PC-3 (cell line): ENCODE measurements at regions not wholly inside any gene's neighbourhood (a gene's known extent, or its start where the extent isn't known, plus 50 kb on each side); places are given as distances from the start of the nearest gene placed in this dataset.

Experiments used
- ATAC-seq: fragments of 200-7000 bp; cut with Tn5 transposase; 2 replicates; pipeline ENCODE4 v1.9.1; 2020; ENCODE audit warnings: mild to moderate bottlenecking, moderate library complexity
- BruUV-seq: library from RNA; stranded (reverse); fragments of 400-500 nt; replicated peaks from 2 replicates; lab custom pipeline; 2021; lab: Mats Ljungman, UMichigan
- CTCF ChIA-PET: fragments of 300-600 bp; sonication (Branson Sonifier 250); formaldehyde crosslinking; loops from one replicate; lab custom pipeline; 2022; ENCODE audit warnings: antibody characterized with exemption; lab: Charles Lee
- POLR2A ChIA-PET: fragments of 300-600 bp; sonication (Branson Sonifier 250); formaldehyde crosslinking; loops from one replicate; lab custom pipeline; 2022; ENCODE audit warnings: antibody characterized with exemption; ENCODE audit not compliant: unreplicated experiment; lab: Charles Lee
- DNase-seq: peaks from one replicate; pipeline ENCODE4 v3.0.0-alpha.2; 2015
- H2AFZ ChIP-seq: fragments of 300-600 bp; sonication (generic); 2 replicates; pipeline ENCODE4 v1.6.0; 2016; ENCODE audit warnings: antibody characterized with exemption, low read length
- H3F3A ChIP-seq: fragments of 300-600 bp; sonication (generic); one replicate; pipeline ENCODE4 v1.6.0; 2017; ENCODE audit warnings: antibody characterized with exemption, low read length, control low read depth, mild to moderate bottlenecking; ENCODE audit not compliant: unreplicated experiment
- H3K27ac ChIP-seq: fragments of 300-600 bp; sonication (generic); 2 replicates; pipeline ENCODE4 v1.5.1; 2016; ENCODE audit warnings: mild to moderate bottlenecking, low read length
- H3K27me3 ChIP-seq: fragments of 300-600 bp; sonication (generic); 2 replicates; pipeline ENCODE4 v1.6.1; 2016; ENCODE audit warnings: low read length, mixed read lengths
- H3K36me3 ChIP-seq: fragments of 300-600 bp; sonication (generic); 2 replicates; pipeline ENCODE4 v1.6.1; 2016; ENCODE audit warnings: low read depth, mixed run types, low read length, mixed read lengths
- H3K4me1 ChIP-seq: fragments of 300-600 bp; sonication (generic); 2 replicates; pipeline ENCODE4 v1.5.1; 2016; ENCODE audit warnings: low read length; ENCODE audit not compliant: insufficient read depth
- H3K4me2 ChIP-seq: fragments of 300-600 bp; sonication (generic); 2 replicates; pipeline ENCODE4 v1.6.0; 2016; ENCODE audit warnings: low read length
- H3K4me3 ChIP-seq: fragments of 300-600 bp; sonication (generic); 2 replicates; pipeline ENCODE4 v1.5.1; 2016; ENCODE audit warnings: mild to moderate bottlenecking, low read length, mixed read lengths
- H3K79me2 ChIP-seq: fragments of 300-600 bp; sonication (generic); 2 replicates; pipeline ENCODE4 v1.6.1; 2017; ENCODE audit warnings: low read length, mixed read lengths
- H3K9ac ChIP-seq: fragments of 300-600 bp; sonication (generic); 2 replicates; pipeline ENCODE4 v1.6.0; 2016; ENCODE audit warnings: mild to moderate bottlenecking, low read length
- H3K9me2 ChIP-seq: fragments of 300-600 bp; sonication (generic); replicated peaks from 2 replicates; pipeline ENCODE4 v1.6.1; 2016; ENCODE audit warnings: mixed run types, low read length, mixed read lengths
- H3K9me3 ChIP-seq: fragments of 300-600 bp; sonication (generic); 2 replicates; pipeline ENCODE4 v1.6.1; 2016; ENCODE audit warnings: low read length, mixed read lengths
- H4K20me1 ChIP-seq: fragments of 300-600 bp; sonication (generic); 2 replicates; pipeline ENCODE4 v1.6.1; 2016; ENCODE audit warnings: low read length, mixed read lengths
- EZH2 ChIP-seq: fragments of 300-600 bp; sonication (generic); IDR thresholded peaks from one replicate; pipeline ENCODE4 v1.6.1; 2017; ENCODE audit warnings: antibody characterized with exemption, mild to moderate bottlenecking, low read length; ENCODE audit not compliant: unreplicated experiment
- EZH2phosphoT487 ChIP-seq: fragments of 300-600 bp; sonication (generic); IDR thresholded peaks from 2 replicates; pipeline ENCODE4 v1.6.1; 2018; ENCODE audit warnings: mild to moderate bottlenecking, antibody characterized with exemption, low read length, borderline replicate concordance
- intact Hi-C: fragments of 100-400 bp; cut with micrococcal nuclease; formaldehyde crosslinking; loops from 2 replicates; pipeline ENCODE4 v1.9.0; 2023
- TF ChIP-seq, protein P1 (sequence below): fragments of 300-600 bp; sonication (generic); conservative IDR thresholded peaks from 2 replicates; pipeline ENCODE4 v1.5.1; 2017; ENCODE audit warnings: antibody characterized with exemption, low read depth, mild to moderate bottlenecking, low read length

DNA sequence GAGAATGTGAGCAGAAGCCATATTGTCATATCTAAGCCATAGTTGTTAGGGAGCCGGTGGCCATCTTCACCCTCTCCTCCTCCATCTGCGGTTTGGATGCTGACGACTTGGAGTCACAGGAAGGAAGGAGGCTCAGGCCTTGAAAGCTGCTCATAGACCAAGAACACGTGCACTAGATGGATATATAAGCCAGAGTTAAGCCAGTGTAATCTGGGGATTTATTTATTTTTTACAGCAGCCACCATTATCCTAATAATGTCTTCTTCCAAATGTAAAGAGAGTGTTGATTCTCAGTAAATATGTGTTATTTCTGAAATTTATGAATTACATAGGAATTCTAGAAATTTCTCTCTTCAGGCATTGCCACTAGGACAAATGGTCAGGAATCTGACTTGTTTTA lies 689.9 kb downstream of the QKI start:
- TF ChIP-seq EZH2phosphoT487: no peak
- no peaks in the 10 kb centered on the region for H3K27me3 ChIP-seq
- H3K9me3 ChIP-seq: no peaks in the 10 kb centered on the region
- peaks cover 11% of the 10 kb centered on the region for H3K4me1 ChIP-seq
- no peaks in the 10 kb centered on the region for H4K20me1 ChIP-seq
- H3K27ac ChIP-seq: no peak overlapping the region
- H3F3A ChIP-seq: no peaks in the 10 kb centered on the region
- no peaks in the 10 kb centered on the region for H3K9me2 ChIP-seq
- ChIA-PET CTCF (no interaction called here), POLR2A (no interaction called here)
- no peaks in the 10 kb centered on the region for H3K79me2 ChIP-seq
- H3K4me2 ChIP-seq: no peak overlapping the region
- ATAC-seq (no peak), DNase-seq (no peak)
- BruUV-seq: no TSS peak
- no peak overlapping the region for H3K4me3 ChIP-seq
- no peak overlapping the region for H3K9ac ChIP-seq
- intact Hi-C loops: no loop called here
- no peaks in the 10 kb centered on the region for H3K36me3 ChIP-seq
- H2AFZ ChIP-seq: no peak overlapping the region

DNA sequence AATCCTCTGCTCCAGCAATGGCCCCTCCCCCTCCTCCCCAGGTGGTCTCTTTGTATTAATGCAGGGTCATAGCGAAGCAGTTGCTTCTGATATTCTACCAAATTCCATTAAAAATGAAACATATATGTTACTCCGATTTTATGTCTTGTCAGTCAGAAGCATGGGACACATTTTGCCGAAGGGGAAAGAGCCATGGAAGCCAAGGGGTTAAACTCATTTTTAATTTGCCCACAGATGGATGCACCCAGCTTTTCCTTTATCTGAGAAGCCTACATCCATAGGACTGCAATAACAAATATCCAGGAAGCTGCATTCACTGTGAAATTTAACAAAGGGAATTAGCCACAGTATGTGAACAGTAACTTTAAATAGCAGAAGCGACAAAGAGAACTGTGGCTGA lies 688.2 kb downstream of the QKI start:
- ChIA-PET POLR2A (no interaction called here), CTCF (no interaction called here)
- Histone ChIP-seq H2AFZ (no peak overlapping the region), H3K27me3 (no peaks in the 10 kb centered on the region), H3K4me1 (no peaks in the 10 kb centered on the region), H3K4me3 (no peak overlapping the region), H3K4me2 (no peak overlapping the region), H3F3A (no peaks in the 10 kb centered on the region), H3K9ac (no peak overlapping the region), H3K36me3 (no peaks in the 10 kb centered on the region), H3K27ac (no peak overlapping the region), H3K9me2 (no peaks in the 10 kb centered on the region), H4K20me1 (no peaks in the 10 kb centered on the region), H3K9me3 (no peaks in the 10 kb centered on the region), H3K79me2 (no peaks in the 10 kb centered on the region)
- DNase-seq (no peak), ATAC-seq (no peak)
- no TSS peak for BruUV-seq
- TF ChIP-seq, protein P1, sequence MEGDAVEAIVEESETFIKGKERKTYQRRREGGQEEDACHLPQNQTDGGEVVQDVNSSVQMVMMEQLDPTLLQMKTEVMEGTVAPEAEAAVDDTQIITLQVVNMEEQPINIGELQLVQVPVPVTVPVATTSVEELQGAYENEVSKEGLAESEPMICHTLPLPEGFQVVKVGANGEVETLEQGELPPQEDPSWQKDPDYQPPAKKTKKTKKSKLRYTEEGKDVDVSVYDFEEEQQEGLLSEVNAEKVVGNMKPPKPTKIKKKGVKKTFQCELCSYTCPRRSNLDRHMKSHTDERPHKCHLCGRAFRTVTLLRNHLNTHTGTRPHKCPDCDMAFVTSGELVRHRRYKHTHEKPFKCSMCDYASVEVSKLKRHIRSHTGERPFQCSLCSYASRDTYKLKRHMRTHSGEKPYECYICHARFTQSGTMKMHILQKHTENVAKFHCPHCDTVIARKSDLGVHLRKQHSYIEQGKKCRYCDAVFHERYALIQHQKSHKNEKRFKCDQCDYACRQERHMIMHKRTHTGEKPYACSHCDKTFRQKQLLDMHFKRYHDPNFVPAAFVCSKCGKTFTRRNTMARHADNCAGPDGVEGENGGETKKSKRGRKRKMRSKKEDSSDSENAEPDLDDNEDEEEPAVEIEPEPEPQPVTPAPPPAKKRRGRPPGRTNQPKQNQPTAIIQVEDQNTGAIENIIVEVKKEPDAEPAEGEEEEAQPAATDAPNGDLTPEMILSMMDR: no peak
- TF ChIP-seq EZH2 (no peak), EZH2phosphoT487 (no peak)
- intact Hi-C loops: no loop called here

DNA sequence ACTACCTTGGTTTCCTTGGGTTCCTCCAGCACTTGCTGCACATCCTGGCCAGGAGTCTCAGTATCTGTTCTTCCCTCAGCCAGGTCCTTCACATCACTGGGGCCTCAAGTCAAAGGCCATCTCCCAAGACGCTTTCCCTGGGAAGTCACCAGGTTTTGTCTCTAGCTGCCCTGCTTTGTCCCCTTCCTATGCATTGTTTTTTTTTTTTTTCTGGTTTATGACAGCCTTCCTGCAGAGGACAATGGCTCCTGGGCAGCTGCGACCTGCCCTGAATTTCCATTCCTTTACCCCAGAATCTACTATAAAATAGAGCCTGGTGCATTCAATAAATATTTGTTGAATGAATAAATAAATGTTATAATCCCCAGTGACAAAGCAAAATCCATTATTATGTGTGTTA lies 687.3 kb downstream of the QKI start:
- intact Hi-C loops: no loop called here
- ChIA-PET POLR2A (no interaction called here), CTCF (no interaction called here)
- no peak for ATAC-seq
- H3K27me3 ChIP-seq: no peaks in the 10 kb centered on the region
- no peak for DNase-seq
- H3K27ac ChIP-seq: no peak overlapping the region
- TF ChIP-seq EZH2: no peak
- TF ChIP-seq EZH2phosphoT487: no peak
- TF ChIP-seq, protein P1: no peak
- no peaks in the 10 kb centered on the region for H3K36me3 ChIP-seq
- no peaks in the 10 kb centered on the region for H3K79me2 ChIP-seq
- H2AFZ ChIP-seq: no peak overlapping the region
- no peak overlapping the region for H3K9ac ChIP-seq
- no peaks in the 10 kb centered on the region for H3K9me3 ChIP-seq
- BruUV-seq: no TSS peak
- H3K4me2 ChIP-seq: no peak overlapping the region
- no peaks in the 10 kb centered on the region for H3K9me2 ChIP-seq
- H3F3A ChIP-seq: no peaks in the 10 kb centered on the region
- no peak overlapping the region for H3K4me3 ChIP-seq
- no peaks in the 10 kb centered on the region for H4K20me1 ChIP-seq
- no peaks in the 10 kb centered on the region for H3K4me1 ChIP-seq
